HepG2 (cell line): ENCODE measurements at regions not wholly inside any gene's neighbourhood (a gene's known extent, or its start where the extent isn't known, plus 50 kb on each side); places are given as distances from the start of the nearest gene placed in this dataset.

ENCODE experiments used
- ARNT ChIP-seq: fragments of 450-650 bp; IDR thresholded peaks from 2 replicates; pipeline ENCODE4 v1.6.1; 2017
- PCBP2 ChIP-seq: fragments of 200-400 bp; formaldehyde crosslinking; optimal IDR thresholded peaks from 2 replicates; pipeline ENCODE3; 2018; ENCODE audit warnings: low read length, low read depth; ENCODE audit not compliant: poor library complexity, severe bottlenecking
- ZNF274 ChIP-seq: sonication (generic); formaldehyde crosslinking; IDR thresholded peaks from 2 replicates; pipeline ENCODE4 v1.5.1; 2020; ENCODE audit warnings: mild to moderate bottlenecking, missing genetic modification reagents
- ZNF34 ChIP-seq: sonication (generic); formaldehyde crosslinking; IDR thresholded peaks from 2 replicates; pipeline ENCODE4 v1.4.0; 2020; ENCODE audit warnings: mild to moderate bottlenecking, missing genetic modification reagents, borderline replicate concordance
- TF ChIP-seq, protein P1 (sequence below): IDR thresholded peaks from 2 replicates; pipeline ENCODE4 v1.6.1; 2012; ENCODE audit warnings: inconsistent platforms
- TF ChIP-seq, protein P2 (sequence below): sonication (generic); formaldehyde crosslinking; IDR thresholded peaks from 2 replicates; pipeline ENCODE4 v1.5.0; 2020; ENCODE audit warnings: mild to moderate bottlenecking, missing genetic modification reagents, moderate library complexity
- TF ChIP-seq, protein P3 (sequence below): sonication (generic); formaldehyde crosslinking; IDR thresholded peaks from 2 replicates; pipeline ENCODE4 v1.4.0; 2020; ENCODE audit warnings: missing genetic modification reagents, mild to moderate bottlenecking, borderline replicate concordance

DNA sequence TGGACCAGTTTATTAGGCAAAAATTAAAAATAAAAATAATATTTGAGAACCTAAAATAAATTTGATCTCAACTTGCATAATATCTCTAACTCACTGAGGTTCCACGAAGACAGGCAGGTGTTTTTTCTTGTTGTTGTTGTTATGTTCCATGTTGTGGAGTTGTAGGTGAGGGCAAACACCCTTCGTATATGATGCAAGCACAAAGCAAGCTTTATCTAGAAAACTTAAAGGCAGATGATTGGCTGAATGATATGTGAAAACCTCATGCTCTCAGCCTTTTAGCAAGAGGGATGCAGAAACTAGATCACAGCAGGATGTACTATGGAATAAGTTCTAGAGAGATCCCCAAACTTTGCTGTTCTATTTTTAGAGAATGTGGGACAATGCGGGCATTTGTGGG lies 502.7 kb downstream of the ETNK1 start:
- TF ChIP-seq, protein P1, sequence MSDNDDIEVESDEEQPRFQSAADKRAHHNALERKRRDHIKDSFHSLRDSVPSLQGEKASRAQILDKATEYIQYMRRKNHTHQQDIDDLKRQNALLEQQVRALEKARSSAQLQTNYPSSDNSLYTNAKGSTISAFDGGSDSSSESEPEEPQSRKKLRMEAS = no peak
- TF ChIP-seq ARNT = no peak
- no peak for TF ChIP-seq ZNF274 (CRISPR knock-in tag)
- TF ChIP-seq, protein P2, sequence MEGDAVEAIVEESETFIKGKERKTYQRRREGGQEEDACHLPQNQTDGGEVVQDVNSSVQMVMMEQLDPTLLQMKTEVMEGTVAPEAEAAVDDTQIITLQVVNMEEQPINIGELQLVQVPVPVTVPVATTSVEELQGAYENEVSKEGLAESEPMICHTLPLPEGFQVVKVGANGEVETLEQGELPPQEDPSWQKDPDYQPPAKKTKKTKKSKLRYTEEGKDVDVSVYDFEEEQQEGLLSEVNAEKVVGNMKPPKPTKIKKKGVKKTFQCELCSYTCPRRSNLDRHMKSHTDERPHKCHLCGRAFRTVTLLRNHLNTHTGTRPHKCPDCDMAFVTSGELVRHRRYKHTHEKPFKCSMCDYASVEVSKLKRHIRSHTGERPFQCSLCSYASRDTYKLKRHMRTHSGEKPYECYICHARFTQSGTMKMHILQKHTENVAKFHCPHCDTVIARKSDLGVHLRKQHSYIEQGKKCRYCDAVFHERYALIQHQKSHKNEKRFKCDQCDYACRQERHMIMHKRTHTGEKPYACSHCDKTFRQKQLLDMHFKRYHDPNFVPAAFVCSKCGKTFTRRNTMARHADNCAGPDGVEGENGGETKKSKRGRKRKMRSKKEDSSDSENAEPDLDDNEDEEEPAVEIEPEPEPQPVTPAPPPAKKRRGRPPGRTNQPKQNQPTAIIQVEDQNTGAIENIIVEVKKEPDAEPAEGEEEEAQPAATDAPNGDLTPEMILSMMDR = no peak
- no peak for TF ChIP-seq ZNF34
- TF ChIP-seq PCBP2 = no peak
- TF ChIP-seq, protein P3, sequence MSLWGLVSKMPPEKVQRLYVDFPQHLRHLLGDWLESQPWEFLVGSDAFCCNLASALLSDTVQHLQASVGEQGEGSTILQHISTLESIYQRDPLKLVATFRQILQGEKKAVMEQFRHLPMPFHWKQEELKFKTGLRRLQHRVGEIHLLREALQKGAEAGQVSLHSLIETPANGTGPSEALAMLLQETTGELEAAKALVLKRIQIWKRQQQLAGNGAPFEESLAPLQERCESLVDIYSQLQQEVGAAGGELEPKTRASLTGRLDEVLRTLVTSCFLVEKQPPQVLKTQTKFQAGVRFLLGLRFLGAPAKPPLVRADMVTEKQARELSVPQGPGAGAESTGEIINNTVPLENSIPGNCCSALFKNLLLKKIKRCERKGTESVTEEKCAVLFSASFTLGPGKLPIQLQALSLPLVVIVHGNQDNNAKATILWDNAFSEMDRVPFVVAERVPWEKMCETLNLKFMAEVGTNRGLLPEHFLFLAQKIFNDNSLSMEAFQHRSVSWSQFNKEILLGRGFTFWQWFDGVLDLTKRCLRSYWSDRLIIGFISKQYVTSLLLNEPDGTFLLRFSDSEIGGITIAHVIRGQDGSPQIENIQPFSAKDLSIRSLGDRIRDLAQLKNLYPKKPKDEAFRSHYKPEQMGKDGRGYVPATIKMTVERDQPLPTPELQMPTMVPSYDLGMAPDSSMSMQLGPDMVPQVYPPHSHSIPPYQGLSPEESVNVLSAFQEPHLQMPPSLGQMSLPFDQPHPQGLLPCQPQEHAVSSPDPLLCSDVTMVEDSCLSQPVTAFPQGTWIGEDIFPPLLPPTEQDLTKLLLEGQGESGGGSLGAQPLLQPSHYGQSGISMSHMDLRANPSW (CRISPR knock-in tag) = no peak
